Umbilical cord (tissue), 1 donor: ENCODE measurements at regions not wholly inside any gene's neighbourhood (a gene's known extent, or its start where the extent isn't known, plus 50 kb on each side); places are given as distances from the start of the nearest gene placed in this dataset.
"Not testable (repeated sequence)": the region's sequence is repeated elsewhere in the genome, so short reads cannot be mapped to it uniquely, and the experiment has no call there.

Experiments used
- DNase-seq: peaks from one replicate; pipeline ENCODE4 v3.0.0-alpha.2; 2015; ENCODE audit warnings: low spot score

DNA sequence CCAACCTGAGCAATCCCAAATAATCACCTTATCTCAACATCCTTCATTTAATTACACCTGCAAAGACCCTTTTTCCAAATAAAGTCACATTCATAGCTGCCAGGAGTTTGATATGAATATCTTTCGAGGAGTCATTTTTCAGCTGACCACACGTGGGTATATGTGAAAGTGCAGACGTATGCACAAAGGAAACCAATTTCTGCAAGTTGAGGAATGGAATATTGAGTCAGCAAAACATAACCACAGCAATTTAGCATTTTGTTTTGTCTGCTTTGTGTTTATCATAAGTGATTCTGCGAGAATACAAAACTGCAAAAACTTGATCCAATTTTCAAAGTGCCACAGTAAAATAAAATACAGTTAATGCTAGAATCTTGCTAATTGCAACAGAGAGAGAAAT is 295.9 kb downstream of the SUCLA2 start:
- DNase-seq, result no peak

DNA sequence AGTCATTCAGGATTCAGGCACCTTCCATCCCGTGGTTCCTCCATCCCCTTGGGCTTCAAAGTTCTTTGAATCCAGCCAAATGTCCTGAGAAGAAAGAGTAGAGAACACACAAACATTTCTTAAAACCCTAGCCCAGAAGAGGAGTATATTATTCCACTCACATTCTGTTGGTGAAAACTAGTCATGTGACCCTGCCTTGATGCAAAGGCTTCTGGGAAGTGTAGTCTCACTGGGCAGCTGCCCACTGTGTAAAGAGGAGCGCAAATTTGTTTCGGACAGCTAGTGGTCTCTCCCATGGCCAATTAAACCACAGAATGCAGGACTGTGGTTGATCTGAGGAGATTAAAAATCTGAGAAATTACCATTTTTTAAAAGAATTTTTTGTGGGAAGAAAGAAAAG is 304.4 kb downstream of the SUCLA2 start:
- DNase-seq, result no peak

DNA sequence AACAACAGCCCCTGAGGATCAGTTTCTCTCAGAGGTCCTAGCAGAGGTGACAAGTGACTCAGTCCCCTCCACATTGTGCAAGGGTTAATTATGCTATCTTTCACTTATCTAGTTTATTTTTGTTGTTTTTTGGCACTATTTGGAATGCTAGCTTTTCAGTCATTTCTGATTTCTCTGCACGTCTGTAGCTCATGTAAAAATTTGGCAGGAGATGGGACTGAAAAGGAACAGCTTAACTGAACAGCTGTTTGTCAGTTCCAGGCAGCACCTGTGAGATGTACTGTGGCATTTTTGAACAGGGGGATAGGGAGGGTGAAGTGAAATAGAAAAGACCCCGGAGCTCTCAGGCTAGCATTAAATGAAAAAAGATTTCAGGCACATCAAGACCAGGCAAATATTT is 313.5 kb downstream of the SUCLA2 start:
- no peak for DNase-seq

DNA sequence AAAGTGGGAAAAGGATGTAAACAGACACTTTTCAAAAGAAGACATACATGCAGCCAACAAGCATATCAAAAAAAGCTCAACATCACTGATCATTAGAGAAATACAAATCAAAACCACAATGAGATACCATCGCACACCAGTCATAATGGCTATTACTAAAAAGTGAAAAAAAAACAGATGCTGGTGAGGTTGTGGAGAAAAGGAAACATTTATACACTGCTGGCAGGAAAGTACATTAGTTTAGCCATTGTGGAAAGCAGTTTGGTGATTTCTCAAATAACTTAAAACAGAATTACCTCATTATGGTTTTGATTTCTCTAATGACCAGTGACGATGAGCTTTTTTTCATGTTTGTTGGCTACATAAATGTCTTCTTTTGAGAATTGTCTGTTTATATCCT is 315.9 kb downstream of the SUCLA2 start:
- DNase-seq, result not testable (repeated sequence)

DNA sequence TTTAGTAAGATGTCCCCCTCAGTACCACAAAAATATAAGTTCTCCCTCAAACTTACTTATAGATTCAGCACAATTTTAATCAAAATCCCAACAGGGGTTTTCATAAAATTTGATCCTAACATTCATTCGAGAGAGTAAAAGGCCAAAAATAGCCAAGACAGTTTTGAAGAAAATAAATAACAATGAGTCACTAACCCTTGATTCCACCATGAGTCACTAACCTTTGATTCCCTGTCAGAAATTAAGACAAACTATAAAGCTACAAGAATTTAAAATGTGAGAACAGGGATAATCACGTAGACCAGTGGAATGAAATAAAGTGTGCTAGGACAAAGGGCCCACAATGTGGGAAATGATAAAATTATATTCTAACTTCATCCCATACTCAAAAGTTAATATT is 320.3 kb downstream of the SUCLA2 start:
- peak; percentile 20 for DNase-seq

DNA sequence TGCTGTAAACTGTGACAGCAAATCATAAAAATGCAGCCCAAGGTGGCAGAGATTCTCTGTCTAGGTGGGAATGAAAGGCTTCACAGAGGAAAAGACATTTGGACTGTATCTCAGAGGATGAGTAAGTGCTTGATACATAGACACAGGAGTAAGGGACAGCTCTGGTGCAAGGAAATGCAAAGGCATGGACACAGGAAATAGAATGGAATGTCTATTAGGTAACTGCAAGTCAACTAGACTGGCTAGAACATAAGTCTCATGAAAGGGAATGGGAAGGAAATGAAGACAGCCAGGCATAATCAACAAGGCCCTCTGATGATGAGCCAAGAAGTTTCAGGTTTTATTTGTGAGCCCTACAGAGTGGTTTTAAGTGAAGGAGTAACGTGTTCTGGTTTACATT is 321.7 kb downstream of the SUCLA2 start:
- peak; percentile 55 for DNase-seq

DNA sequence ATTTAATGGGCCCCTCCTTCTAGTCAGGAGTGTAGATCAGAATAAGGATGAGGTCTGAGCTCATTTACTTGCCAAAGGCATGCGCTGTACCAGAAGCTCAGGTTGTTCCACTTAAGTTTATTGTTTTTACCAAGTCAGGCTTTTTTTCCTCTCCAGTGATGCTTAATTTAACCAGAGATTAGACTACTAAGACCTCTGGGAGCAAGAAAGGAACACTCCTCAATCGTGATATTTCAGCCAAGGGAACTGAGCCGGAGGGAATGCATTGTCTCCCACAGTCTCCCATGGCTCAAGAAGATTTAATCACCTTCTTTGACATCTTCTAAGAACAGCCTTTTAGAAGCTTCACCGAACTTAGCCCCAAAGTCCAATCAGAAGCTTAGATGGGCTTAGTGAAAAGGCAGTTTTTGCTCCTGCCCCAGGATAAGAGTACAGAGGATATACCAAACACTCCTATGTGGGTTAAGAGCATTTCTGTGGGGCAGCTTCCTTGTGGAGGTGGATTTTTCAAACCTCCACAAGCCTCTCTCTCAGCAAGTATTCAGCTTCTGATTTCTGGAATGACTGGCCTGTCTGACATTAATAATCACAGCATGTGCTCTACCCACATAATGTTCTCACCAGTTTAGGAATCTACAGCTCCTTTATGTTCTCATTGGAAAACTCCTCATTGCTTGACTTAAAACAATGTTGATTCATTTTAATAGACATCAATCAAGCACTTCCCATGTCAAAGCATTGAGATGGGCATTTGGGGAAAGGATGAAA is 322.7 kb downstream of the SUCLA2 start:
- peak; percentile 21 for DNase-seq

DNA sequence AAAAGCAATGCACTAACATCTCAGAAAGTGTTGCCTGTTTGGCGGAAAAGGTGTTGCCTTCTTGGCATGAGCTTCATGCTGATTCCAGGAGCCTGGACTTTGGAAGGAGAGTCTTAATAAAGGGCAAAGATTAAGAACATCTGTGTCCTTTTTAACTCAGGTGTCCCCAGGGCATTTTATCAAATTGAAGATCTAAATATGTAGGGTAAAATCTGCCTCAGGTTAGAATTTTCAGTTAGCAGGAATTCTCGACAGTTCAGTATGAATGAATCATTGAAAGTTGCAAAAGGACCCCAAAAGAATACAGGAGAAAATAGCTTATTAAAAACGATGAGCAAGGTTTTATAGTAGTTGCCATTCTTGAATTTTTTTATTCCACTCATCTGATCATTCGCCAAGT is 325.2 kb downstream of the SUCLA2 start:
- DNase-seq, result no peak

DNA sequence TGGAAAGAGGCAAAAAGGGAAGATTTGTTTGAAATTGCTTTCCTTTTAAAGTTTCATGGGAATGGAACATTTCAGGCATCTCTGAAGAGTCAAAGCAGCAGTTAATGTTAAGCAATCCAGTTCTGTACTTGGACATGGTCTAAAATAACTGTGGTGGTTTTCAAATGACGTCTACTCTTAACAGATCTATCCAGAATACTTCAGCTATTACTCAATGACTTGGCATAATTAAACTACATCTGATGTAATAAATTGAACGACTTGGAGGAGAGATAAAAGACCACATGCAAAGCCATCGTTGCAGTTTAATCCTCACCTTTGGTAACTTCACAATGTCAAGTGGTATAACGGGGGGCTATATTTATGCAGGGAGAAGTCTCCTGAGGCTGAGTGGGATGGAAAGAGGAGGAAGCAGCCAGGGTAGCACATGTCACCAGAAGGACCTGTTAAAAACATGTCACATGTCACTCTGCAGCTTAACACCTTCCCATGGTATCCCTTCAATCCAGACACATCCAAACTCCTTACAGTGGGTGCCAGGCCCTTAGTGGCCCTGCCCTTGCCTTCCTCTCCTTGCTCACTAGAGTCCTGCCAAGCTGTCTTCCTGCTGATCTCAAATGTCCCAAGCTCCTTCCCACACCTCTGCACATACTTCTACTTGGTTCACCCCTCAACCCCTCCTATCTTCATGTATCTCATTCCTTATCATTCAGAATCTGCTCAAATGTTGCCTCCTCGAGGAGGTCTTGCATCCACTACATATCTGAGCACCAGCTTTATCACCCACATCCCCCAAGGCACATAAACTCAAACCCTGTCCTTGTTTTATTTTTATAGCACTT is 327.8 kb downstream of the SUCLA2 start:
- DNase-seq, result peak; percentile 89

DNA sequence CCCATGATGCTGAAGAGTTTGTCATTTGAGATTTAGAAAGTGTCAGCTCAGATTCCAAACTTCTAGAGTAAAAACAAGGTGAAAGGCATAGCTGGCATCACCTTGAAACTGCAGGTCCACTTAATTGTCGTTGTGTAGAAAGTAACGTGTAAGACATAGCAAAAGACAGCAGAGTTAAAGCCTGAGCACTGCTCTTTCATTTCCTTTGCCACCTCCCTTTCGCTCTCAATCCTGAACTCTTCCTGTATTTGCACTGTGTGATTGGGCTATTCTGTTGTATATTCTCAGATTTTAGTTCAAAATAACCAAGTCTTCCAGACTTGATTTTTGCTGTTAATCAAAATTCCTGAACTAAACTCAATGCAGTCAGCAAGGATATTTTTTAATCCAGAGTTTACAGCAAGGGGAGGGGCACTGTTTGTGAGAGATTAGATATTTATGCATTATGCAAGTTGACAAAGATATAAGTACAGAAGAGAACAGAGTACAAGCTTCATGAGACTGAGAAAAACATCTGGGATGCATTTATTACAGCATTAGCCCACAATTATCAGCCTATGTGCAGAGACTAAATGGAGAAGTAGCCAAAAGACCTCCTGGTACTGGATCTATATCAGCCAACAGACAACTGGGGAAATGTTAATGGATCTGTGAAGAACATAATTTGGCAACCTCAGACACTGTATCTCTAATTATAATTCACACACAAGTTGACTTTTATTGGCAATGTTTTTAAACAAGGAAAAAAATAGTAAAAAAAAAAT is 328.6 kb downstream of the SUCLA2 start:
- peak; percentile 67 for DNase-seq

DNA sequence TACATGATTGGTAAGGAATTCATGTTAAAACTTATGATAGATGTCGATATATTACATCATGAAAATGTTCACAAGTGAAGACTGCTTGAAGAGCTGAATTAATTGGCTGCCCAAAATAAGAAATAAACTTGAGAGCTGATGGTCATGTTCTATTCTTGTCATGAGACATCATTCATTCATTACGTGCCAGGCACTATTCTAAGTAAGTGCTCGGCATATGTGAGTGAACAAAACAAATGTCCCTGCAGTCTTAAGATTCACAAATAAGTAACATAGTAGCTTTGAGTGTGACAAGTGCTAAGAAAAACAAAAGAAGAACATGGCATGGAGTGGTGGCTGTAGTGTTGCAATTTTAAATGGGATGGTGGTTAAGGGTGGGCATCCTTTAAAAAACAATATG is 329.3 kb downstream of the SUCLA2 start:
- no peak for DNase-seq

DNA sequence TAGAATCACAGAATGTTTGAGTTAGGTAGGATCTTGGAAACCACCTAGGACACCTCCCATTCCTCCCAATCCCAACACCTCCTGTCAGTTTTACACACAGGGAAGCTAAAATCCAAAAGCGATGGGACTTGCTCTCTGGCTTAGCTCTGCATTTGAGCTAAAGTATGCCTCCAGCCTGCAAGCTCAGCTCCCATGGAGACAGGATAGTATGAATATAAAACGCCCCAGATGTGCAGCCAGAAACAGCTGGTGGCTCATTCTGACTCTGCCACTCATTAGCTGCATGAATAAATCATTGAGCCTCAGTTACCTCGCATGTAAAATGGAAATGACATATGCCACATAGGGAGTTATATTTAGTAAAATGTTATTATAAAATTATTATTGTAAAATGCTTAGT is 336.0 kb downstream of the SUCLA2 start:
- DNase-seq, result peak; percentile 67

DNA sequence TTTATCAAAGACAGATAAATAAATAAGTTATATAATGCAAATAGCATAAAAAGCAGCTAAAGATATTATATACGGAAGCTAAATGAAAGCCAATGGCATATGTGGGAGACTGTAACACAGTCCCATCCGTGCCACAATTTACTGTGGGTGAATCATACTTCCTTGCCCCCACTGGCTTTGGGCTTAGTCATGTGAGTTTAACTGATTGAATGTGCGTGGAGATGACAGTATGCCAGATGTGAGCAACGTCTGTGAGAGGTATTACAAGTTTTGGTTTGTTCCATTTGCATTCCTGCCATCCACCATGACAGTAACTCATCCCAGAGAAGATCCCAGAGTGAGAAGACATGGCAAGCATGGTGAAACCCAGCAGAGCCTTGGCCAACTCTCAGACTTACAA is 340.0 kb downstream of the SUCLA2 start:
- DNase-seq, result no peak

DNA sequence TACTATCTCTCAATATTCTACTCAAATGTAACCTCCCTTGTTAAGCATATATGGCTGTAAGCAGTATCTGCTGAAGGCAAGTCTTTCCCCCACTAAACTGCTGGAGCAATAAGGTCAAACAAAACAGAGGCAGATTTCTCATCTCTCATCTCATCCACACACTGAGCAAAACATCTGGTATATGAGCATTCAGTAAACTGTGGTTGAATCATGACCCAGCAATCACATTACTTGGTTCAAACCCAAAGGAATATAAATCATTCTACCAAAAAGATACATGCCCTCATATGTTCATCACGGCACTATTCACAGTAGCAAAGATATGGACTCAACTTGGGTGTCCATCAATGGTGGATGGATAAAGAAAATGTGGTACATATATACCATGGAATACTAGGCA is 344.4 kb downstream of the SUCLA2 start:
- DNase-seq, result no peak

DNA sequence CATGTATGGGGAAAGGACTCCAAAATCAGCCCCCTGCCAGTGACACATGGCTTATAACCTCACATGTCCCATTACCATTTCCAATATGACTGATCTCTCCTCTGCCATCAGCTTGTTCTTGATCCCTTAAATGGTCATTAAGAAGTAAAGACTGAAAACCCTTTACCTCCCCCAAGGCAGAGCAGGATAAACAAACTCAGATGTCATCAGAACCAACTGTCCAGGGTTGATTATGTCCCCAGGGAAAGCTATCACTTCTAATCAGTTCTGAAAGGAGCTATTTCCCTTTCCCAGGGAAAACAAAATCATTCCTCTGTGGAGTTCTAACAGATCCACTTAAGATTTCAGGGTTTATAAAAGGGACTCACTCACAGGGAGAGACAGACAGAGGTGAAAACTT is 350.9 kb downstream of the SUCLA2 start:
- DNase-seq, result no peak

DNA sequence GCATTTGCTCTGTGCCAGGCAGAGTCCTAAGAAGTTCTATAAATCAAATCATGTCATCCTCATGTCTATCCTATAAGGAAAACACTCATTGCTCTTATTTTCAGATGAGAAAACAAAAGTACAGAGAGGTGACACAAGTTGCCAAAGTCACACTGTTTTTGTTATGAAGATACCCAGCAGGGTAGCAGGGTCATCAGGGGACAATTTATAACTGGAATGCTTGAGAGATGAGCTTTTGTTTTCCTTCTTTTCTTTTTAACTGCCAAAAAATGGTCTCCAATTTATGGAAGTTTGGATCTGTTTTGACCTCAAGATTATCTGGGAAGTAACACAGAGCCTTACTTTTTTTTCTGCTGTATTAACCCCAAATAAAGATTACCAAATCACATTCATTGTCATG is 354.1 kb downstream of the SUCLA2 start:
- DNase-seq, result no peak

DNA sequence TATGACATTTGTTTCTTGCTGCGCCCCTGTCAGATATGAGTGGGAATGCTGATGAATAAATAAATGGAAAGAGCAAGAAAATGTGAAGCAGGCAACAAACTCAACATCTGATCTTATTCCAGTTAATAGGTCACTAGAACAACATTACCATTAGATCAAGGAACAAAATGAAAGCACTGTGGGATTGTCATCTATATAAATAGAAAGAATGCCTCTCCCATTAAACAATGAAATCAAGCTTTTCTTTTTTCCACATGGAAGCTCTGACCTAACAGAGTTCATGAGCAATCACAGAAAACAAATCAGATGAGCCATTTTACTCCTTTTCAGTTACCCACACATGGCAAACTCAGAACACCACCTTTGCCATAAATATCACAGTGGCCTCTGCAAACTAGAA is 354.8 kb downstream of the SUCLA2 start:
- DNase-seq, result no peak

DNA sequence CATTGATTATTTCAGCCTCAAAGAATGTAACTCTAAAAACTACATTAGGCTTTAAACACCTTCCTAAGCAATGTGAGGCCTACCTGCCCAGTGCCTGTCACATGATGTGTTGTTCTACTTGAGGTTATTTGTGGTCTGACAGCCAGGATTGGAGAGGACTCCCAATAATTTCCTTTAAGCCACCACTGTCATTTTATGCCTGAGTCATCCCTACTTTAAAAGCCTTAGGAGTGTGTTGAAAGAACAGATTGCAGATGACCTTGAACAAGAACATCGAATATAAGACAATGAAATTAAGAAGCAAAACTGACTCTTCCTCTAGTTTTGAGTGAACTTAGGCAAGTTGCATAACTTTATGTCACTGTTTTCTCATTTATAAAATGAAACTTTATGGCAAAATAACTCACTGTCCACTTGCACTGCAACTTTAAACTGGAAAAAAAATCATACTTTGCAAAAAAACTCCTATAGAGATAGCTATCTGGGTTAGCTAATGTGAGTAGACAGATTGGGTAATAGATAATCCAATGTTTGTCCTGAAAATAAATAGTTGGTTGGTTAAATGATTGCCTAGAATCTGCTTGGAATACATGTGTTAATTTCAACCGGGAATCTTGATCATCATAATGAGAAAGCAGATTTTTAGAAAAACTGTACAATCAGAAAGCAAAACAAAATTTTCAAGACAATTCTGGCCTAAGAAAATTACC is 361.2 kb downstream of the SUCLA2 start:
- DNase-seq, result no peak

DNA sequence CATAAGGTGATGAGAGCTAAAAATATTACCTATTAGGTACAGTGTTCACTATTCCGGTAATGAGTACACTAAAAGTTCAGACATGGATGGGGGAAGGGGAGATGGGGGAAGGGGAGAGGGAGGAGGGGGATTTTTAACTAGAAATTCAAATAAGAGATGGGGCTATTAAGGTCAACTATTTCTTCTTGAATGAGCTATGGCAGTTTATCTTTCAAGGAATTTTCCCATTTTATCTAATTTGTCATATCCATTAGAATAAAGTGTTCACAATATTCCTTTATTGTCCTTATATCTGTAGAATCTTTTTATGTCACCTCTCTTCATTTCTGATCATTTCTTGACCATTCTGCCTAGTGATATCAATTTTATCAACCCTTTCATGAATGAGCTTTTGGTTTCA is 362.4 kb downstream of the SUCLA2 start:
- DNase-seq, result no peak

DNA sequence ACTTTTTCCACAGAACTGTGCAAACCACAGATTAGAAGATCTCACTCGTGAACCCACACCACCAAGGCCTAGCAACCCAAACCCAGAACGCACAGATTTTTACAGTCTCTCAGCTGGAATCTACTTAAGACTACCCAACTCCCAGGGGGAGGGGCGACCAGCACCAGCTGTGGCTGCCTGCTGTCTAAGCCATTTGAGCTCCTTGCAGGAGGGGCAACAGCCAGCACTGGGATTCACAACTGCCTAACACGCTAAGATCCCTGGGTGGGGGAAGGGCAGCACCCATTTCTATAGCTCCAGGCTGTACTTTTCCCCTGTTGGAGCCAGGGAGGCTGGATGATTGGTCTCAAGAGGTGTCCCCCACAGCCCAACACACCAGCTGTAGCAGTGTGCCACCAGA is 368.8 kb downstream of the SUCLA2 start:
- peak; percentile 17 for DNase-seq

DNA sequence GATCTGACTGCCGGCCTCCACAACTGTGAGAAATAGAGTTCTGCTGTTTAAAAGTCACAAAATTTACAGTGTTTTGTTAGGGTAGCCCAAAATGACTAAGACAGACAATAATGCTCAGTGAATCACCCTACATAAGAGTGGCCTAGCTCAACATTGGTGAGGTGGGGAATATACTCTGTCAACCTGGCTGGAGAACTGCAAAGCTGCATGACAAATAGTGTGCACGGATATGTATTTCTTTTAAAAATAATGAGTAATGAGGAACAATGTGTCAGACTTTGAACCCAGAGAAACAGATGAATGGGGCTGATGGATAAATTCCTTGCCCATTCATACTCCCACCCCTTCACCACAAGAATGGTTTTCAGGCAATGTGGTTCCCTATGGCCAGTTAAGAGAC is 372.4 kb downstream of the SUCLA2 start:
- DNase-seq, result no peak

DNA sequence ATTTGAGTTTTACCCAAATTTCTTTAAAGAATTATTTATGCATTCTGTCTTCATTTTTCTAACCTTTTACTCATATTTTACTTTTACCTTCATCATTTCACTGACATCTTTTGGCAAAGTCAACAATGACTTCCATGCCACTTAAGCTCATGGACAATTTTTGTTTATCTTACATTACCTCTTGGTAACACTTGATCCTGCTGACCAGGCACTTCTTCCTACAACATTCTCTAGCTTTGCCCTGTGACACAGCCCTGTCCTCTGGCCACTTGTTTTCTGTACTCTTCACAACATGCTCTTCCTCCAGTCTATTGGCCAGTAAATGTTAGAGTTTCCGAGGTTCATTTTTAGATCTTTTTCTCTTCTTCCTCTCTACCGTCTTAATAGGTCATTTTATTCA is 377.2 kb downstream of the SUCLA2 start:
- DNase-seq, result no peak
